Activated CD4-positive, alpha-beta memory T cell treated with anti-CD3 and anti-CD28 coated beads, Interleukin-2, amount 10 ng/mL, durations not matched to agents 7 days and 5 days (primary cell): ENCODE measurements at regions not wholly inside any gene's neighbourhood (a gene's known extent, or its start where the extent isn't known, plus 50 kb on each side); places are given as distances from the start of the nearest gene placed in this dataset.
"Not testable (repeated sequence)": the region's sequence is repeated elsewhere in the genome, so short reads cannot be mapped to it uniquely, and the experiment has no call there.

Source experiments
- CTCF ChIA-PET: fragments of 350-600 bp; sonication (Branson Sonifier 250); formaldehyde crosslinking; loops from one replicate; lab custom pipeline; 2021; ENCODE audit warnings: antibody characterized with exemption, inconsistent platforms; lab: Charles Lee
- POLR2A ChIA-PET: fragments of 350-600 bp; sonication (Branson Sonifier 250); formaldehyde crosslinking; loops from one replicate; lab custom pipeline; 2021; ENCODE audit warnings: antibody characterized with exemption; lab: Charles Lee
- DNase-seq: peaks from one replicate; pipeline ENCODE4 v3.0.0-alpha.2; 2020
- H3K27ac Mint-ChIP-seq: one replicate; pipeline ENCODE4 v1.8.0; 2021; ENCODE audit warnings: mild to moderate bottlenecking, mixed read lengths
- H3K27me3 Mint-ChIP-seq: one replicate; pipeline ENCODE4 v1.8.0; 2021; ENCODE audit warnings: mixed read lengths
- H3K36me3 Mint-ChIP-seq: one replicate; pipeline ENCODE4 v1.8.0; 2021; ENCODE audit warnings: low read depth, mixed read lengths
- H3K4me1 Mint-ChIP-seq: one replicate; pipeline ENCODE4 v1.8.0; 2021; ENCODE audit warnings: mixed read lengths
- H3K4me3 Mint-ChIP-seq: one replicate; pipeline ENCODE4 v1.8.0; 2021; ENCODE audit warnings: mild to moderate bottlenecking, mixed read lengths
- H3K9me3 Mint-ChIP-seq: one replicate; pipeline ENCODE4 v1.8.0; 2021; ENCODE audit warnings: mixed read lengths

- H3K4me3 Mint-ChIP-seq = no peak overlapping the region
- CTCF ChIA-PET = no interaction called here
- POLR2A ChIA-PET = no interaction called here
- no peak for DNase-seq
- H3K27me3 Mint-ChIP-seq = no peaks in the 10 kb centered on the region
- no peak overlapping the region for H3K27ac Mint-ChIP-seq
- H3K36me3 Mint-ChIP-seq = no peaks in the 10 kb centered on the region
- no peaks in the 10 kb centered on the region for H3K4me1 Mint-ChIP-seq
- peaks cover 2% of the 10 kb centered on the region for H3K9me3 Mint-ChIP-seq
Measured at GRCh38 chr3:144462337-144462736, 490.7 kb downstream of the DIPK2A start.

GRCh38 chr3:144463911-144464310, 492.3 kb downstream of the DIPK2A start:
- Mint-ChIP-seq H3K4me1 (no peaks in the 10 kb centered on the region), H3K27ac (no peak overlapping the region), H3K4me3 (no peak overlapping the region), H3K27me3 (no peaks in the 10 kb centered on the region), H3K9me3 (no peaks in the 10 kb centered on the region), H3K36me3 (no peaks in the 10 kb centered on the region)
- DNase-seq = no peak
- ChIA-PET CTCF (no interaction called here), POLR2A (no interaction called here)

GRCh38 chr3:144466114-144466513, 494.5 kb downstream of the DIPK2A start:
- Mint-ChIP-seq H3K9me3 (no peaks in the 10 kb centered on the region), H3K27ac (no peak overlapping the region), H3K4me1 (no peaks in the 10 kb centered on the region), H3K4me3 (no peak overlapping the region), H3K27me3 (no peaks in the 10 kb centered on the region), H3K36me3 (no peaks in the 10 kb centered on the region)
- ChIA-PET POLR2A (no interaction called here), CTCF (no interaction called here)
- no peak for DNase-seq

GRCh38 chr3:144466540-144466939, 494.9 kb downstream of the DIPK2A start:
- Mint-ChIP-seq H3K27ac (no peak overlapping the region), H3K9me3 (no peaks in the 10 kb centered on the region), H3K27me3 (no peaks in the 10 kb centered on the region), H3K4me1 (no peaks in the 10 kb centered on the region), H3K36me3 (no peaks in the 10 kb centered on the region), H3K4me3 (no peak overlapping the region)
- CTCF ChIA-PET = no interaction called here
- no peak for DNase-seq
- POLR2A ChIA-PET = no interaction called here

GRCh38 chr3:144470666-144471065, 499.0 kb downstream of the DIPK2A start:
- no peak overlapping the region for H3K4me3 Mint-ChIP-seq
- no peak for DNase-seq
- H3K27ac Mint-ChIP-seq = no peak overlapping the region
- H3K9me3 Mint-ChIP-seq = no peaks in the 10 kb centered on the region
- ChIA-PET POLR2A (no interaction called here), CTCF (no interaction called here)
- H3K4me1 Mint-ChIP-seq = no peaks in the 10 kb centered on the region
- no peaks in the 10 kb centered on the region for H3K27me3 Mint-ChIP-seq
- no peaks in the 10 kb centered on the region for H3K36me3 Mint-ChIP-seq

- no peak overlapping the region for H3K27ac Mint-ChIP-seq
- no peak for DNase-seq
- ChIA-PET CTCF (no interaction called here), POLR2A (no interaction called here)
- no peaks in the 10 kb centered on the region for H3K36me3 Mint-ChIP-seq
- no peak overlapping the region for H3K4me3 Mint-ChIP-seq
- H3K9me3 Mint-ChIP-seq = peaks cover 2% of the 10 kb centered on the region
- no peaks in the 10 kb centered on the region for H3K27me3 Mint-ChIP-seq
- H3K4me1 Mint-ChIP-seq = no peaks in the 10 kb centered on the region
Measured at GRCh38 chr3:144477593-144477992, 506.0 kb downstream of the DIPK2A start.

GRCh38 chr3:144480416-144480919, 508.8 kb downstream of the DIPK2A start:
- H3K4me1 Mint-ChIP-seq = no peaks in the 10 kb centered on the region
- ChIA-PET CTCF (no interaction called here), POLR2A (no interaction called here)
- no peak for DNase-seq
- H3K27me3 Mint-ChIP-seq = no peaks in the 10 kb centered on the region
- no peaks in the 10 kb centered on the region for H3K36me3 Mint-ChIP-seq
- peaks cover 2% of the 10 kb centered on the region for H3K9me3 Mint-ChIP-seq
- no peak overlapping the region for H3K27ac Mint-ChIP-seq
- H3K4me3 Mint-ChIP-seq = no peak overlapping the region

GRCh38 chr3:144482876-144483275, 511.3 kb downstream of the DIPK2A start:
- ChIA-PET POLR2A (no interaction called here), CTCF (no interaction called here)
- H3K9me3 Mint-ChIP-seq = peaks cover 2% of the 10 kb centered on the region
- no peaks in the 10 kb centered on the region for H3K4me1 Mint-ChIP-seq
- H3K4me3 Mint-ChIP-seq = no peak overlapping the region
- no peaks in the 10 kb centered on the region for H3K27me3 Mint-ChIP-seq
- no peak overlapping the region for H3K27ac Mint-ChIP-seq
- H3K36me3 Mint-ChIP-seq = no peaks in the 10 kb centered on the region
- DNase-seq = no peak

- no peak overlapping the region for H3K4me3 Mint-ChIP-seq
- H3K27ac Mint-ChIP-seq = no peak overlapping the region
- no peaks in the 10 kb centered on the region for H3K9me3 Mint-ChIP-seq
- POLR2A ChIA-PET = no interaction called here
- no peak for DNase-seq
- H3K36me3 Mint-ChIP-seq = no peaks in the 10 kb centered on the region
- CTCF ChIA-PET = no interaction called here
- no peaks in the 10 kb centered on the region for H3K27me3 Mint-ChIP-seq
- H3K4me1 Mint-ChIP-seq = no peaks in the 10 kb centered on the region
Measured at GRCh38 chr3:144487011-144487410, 515.4 kb downstream of the DIPK2A start.

GRCh38 chr3:144488927-144489326, 517.3 kb downstream of the DIPK2A start:
- DNase-seq = no peak
- Mint-ChIP-seq H3K4me3 (no peak overlapping the region), H3K9me3 (no peaks in the 10 kb centered on the region), H3K36me3 (no peaks in the 10 kb centered on the region), H3K4me1 (no peaks in the 10 kb centered on the region), H3K27me3 (no peaks in the 10 kb centered on the region), H3K27ac (no peak overlapping the region)
- CTCF ChIA-PET = no interaction called here
- POLR2A ChIA-PET = no interaction called here

GRCh38 chr3:144491333-144491732, 519.7 kb downstream of the DIPK2A start:
- no peak overlapping the region for H3K4me3 Mint-ChIP-seq
- no peak for DNase-seq
- no peaks in the 10 kb centered on the region for H3K4me1 Mint-ChIP-seq
- H3K36me3 Mint-ChIP-seq = no peaks in the 10 kb centered on the region
- no peaks in the 10 kb centered on the region for H3K9me3 Mint-ChIP-seq
- H3K27ac Mint-ChIP-seq = no peak overlapping the region
- ChIA-PET POLR2A (no interaction called here), CTCF (no interaction called here)
- no peaks in the 10 kb centered on the region for H3K27me3 Mint-ChIP-seq

GRCh38 chr3:144494651-144495050, 523.0 kb downstream of the DIPK2A start:
- H3K27me3 Mint-ChIP-seq, H3K9me3 Mint-ChIP-seq, DNase-seq, H3K27ac Mint-ChIP-seq, H3K36me3 Mint-ChIP-seq, H3K4me3 Mint-ChIP-seq, POLR2A ChIA-PET, CTCF ChIA-PET, H3K4me1 Mint-ChIP-seq: not testable (repeated sequence)

GRCh38 chr3:144496141-144496835, 524.7 kb downstream of the DIPK2A start:
- POLR2A ChIA-PET = no interaction called here
- Mint-ChIP-seq H3K27me3 (no peaks in the 10 kb centered on the region), H3K4me3 (no peak overlapping the region), H3K36me3 (no peaks in the 10 kb centered on the region), H3K9me3 (no peaks in the 10 kb centered on the region), H3K27ac (no peak overlapping the region), H3K4me1 (no peaks in the 10 kb centered on the region)
- CTCF ChIA-PET = no interaction called here
- DNase-seq = no peak

- DNase-seq = no peak
- no peaks in the 10 kb centered on the region for H3K27me3 Mint-ChIP-seq
- ChIA-PET POLR2A (no interaction called here), CTCF (no interaction called here)
- H3K4me3 Mint-ChIP-seq = no peak overlapping the region
- no peak overlapping the region for H3K27ac Mint-ChIP-seq
- no peaks in the 10 kb centered on the region for H3K4me1 Mint-ChIP-seq
- no peaks in the 10 kb centered on the region for H3K36me3 Mint-ChIP-seq
- no peaks in the 10 kb centered on the region for H3K9me3 Mint-ChIP-seq
Measured at GRCh38 chr3:144497452-144497851, 525.8 kb downstream of the DIPK2A start.
